ENCODE measurements at regions not wholly inside any gene's neighbourhood (a gene's known extent, or its start where the extent isn't known, plus 50 kb on each side); places are given as distances from the start of the nearest gene placed in this dataset.
"Not testable (repeated sequence)": the region's sequence is repeated elsewhere in the genome, so short reads cannot be mapped to it uniquely, and the experiment has no call there.

DNA sequence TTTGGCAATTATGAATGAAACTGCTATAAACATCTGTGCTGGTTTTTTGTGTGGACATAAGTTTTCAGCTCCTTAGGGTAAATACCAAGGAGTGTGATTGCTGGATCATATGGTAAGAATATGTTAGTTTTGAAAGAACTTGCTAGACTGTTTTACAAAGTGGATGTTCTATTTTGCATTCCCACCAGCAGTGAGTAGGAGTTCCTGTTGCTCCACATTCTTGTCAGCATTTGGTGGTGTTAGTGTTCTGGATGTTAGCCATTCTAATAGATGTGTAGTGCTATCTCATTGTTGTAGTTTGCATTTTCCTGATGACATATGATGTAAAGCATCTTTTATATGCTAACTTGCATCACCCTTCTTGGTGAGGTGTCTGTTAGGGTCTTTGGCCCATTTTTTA is 304.6 kb downstream of the NUP35 start:
- DNase-seq (ENCODE audit: low spot score): no peak
- intact Hi-C loops (cut with DNase I): no loop called here

DNA sequence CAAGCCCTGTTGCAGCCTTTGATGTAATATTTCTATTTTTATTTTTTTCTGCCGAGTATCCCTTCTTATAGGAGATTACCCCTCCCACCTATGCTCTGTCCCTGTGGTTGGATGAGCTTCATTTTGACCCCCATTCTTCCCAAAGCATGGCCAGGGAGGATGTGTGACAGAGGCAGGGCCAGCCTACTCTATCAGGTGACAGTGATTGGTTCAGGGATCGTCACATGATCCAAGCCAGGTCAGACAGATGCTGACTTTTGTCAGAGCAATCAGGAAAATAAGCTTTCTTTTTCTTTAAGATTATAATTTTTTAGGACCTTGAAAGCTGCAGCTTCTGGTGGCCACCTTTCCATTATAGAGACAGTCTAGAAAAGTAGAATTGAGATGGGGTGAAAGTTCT is 314.3 kb downstream of the NUP35 start:
- intact Hi-C loops (cut with DNase I): no loop called here

GRCh38 chr2:183455056-183455455 is 330.8 kb downstream of the NUP35 start:
- intact Hi-C loops (cut with DNase I): no loop called here
- no peak for DNase-seq (ENCODE audit: low spot score)

More for the DNA sequence above, 314.3 kb downstream of the NUP35 start:
- DNase-seq (ENCODE audit: low spot score): no peak

GRCh38 chr2:183456177-183456576 is 331.9 kb downstream of the NUP35 start:
- DNase-seq (ENCODE audit: low spot score): no peak
- intact Hi-C loops (cut with DNase I): no loop called here

DNA sequence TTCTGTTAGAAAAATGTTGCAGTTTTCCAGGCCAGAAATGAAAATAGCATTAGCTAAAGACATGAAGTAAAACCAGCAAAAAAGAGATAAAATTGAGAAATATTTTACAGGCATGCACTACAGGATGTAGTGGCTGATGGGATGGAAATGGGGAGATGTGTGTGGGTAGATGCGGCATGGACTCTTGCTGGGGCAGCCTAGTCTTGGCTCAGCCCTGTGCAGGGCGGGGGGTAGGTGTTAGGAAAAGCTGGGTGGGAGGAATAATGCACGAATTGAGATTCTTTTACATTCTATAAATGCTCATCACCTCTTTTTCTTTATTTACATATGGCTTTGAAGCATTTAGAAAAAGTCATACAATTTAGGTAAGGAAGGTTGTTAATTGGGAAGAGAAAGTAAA is 334.2 kb downstream of the NUP35 start:
- intact Hi-C loops (cut with DNase I): no loop called here
- no peak for DNase-seq (ENCODE audit: low spot score)

- no peak for DNase-seq (ENCODE audit: low spot score)
- intact Hi-C loops (cut with DNase I): no loop called here
Measured at GRCh38 chr2:183459466-183459865, 335.2 kb downstream of the NUP35 start.

GRCh38 chr2:183463821-183464220 is 339.6 kb downstream of the NUP35 start:
- intact Hi-C loops (cut with DNase I): no loop called here
- no peak for DNase-seq (ENCODE audit: low spot score)

GRCh38 chr2:183465048-183465447 is 340.8 kb downstream of the NUP35 start:
- DNase-seq (ENCODE audit: low spot score): no peak
- intact Hi-C loops (cut with DNase I): no loop called here

GRCh38 chr2:183474912-183475695 is 350.9 kb downstream of the NUP35 start:
- no peak for DNase-seq (ENCODE audit: low spot score)
- intact Hi-C loops (cut with DNase I): no loop called here

GRCh38 chr2:183476490-183476889 is 352.2 kb downstream of the NUP35 start:
- intact Hi-C loops (cut with DNase I): no loop called here
- DNase-seq (ENCODE audit: low spot score): no peak

DNA sequence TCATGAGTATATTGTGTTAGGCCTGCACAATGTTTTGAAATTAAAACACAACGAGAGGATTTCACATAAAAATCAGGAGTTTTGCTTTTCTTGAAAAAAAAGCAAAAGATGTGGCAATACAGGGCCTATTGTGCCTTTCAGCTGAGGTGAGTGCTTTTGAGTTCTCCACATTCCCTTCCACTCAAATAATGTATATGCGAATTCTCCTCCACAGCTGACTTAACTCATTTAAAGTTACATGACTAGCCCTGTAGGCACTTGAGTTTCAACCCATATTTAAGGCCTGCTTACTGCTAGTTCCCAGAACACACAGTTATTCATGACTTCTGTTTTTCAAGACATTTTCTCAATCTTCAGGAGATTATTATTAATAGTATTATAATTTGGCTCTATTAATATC is 353.1 kb downstream of the NUP35 start:
- intact Hi-C loops (cut with DNase I): no loop called here
- DNase-seq (ENCODE audit: low spot score): no peak

DNA sequence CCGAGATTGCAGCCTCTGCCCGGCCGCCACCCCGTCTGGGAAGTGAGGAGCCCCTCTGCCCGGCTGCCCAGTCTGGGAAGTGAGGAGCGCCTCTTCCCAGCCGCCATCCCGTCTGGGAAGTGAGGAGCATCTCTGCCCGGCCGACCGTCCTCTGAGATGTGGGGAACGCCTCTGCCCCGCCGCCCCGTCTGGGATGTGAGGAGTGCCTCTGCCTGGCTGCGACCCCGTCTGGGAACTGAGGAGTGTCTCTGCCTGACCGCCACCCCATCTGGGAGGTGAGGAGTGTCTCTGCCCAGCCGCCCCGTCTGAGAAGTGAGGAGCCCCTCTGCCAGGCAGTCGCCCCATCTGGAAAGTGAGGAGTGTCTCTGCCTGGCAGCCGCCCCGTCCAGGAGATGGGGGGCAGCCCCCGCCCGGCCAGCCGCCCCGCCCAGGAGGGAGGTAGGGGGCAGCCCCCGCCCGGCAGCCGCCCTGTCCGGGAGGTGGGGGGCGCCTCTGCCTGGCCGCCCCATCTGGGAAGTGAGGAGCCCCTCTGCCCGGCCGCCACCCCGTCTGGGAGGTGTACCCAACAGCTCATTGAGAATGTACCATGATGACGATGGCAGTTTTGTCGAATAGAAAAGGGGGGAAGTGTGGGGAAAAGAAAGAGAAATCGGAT is 354.8 kb downstream of the NUP35 start:
- intact Hi-C loops (cut with DNase I); DNase-seq (ENCODE audit: low spot score): not testable (repeated sequence)

GRCh38 chr2:183487326-183487725 is 363.1 kb downstream of the NUP35 start:
- intact Hi-C loops (cut with DNase I): no loop called here

GRCh38 chr2:183488421-183488820 is 364.2 kb downstream of the NUP35 start:
- intact Hi-C loops (cut with DNase I): no loop called here
- DNase-seq (ENCODE audit: low spot score): no peak

More at GRCh38 chr2:183487326-183487725, 363.1 kb downstream of the NUP35 start:
- DNase-seq (ENCODE audit: low spot score): no peak

GRCh38 chr2:183490489-183490888 is 366.2 kb downstream of the NUP35 start:
- intact Hi-C loops (cut with DNase I): no loop called here
- DNase-seq (ENCODE audit: low spot score): no peak

GRCh38 chr2:183490914-183491313 is 366.7 kb downstream of the NUP35 start:
- DNase-seq (ENCODE audit: low spot score): no peak
- intact Hi-C loops (cut with DNase I): no loop called here

GRCh38 chr2:183493040-183493439 is 368.8 kb downstream of the NUP35 start:
- DNase-seq (ENCODE audit: low spot score): no peak
- intact Hi-C loops (cut with DNase I): no loop called here

DNA sequence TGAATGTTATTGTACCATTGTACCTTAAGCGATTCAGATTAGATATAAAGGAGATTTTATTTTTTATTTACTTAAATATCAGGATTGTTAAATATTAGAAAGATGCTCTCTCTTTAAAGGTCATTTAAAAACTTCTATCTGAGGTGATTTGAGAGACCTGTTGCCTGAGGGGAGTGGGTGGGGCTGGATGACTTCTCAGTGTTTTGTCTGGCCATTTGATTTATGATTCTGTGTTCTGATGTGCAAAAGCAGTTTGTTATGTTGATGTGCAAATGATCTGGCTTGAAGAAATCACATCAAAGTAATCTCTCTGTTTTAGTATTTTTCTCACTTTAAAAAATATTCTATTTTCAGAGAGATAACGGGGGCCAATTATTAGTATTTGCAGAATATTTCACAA is 370.8 kb downstream of the NUP35 start:
- intact Hi-C loops (cut with DNase I): no loop called here

GRCh38 chr2:183495589-183496267 is 371.5 kb downstream of the NUP35 start:
- intact Hi-C loops (cut with DNase I): no loop called here
- DNase-seq (ENCODE audit: low spot score): no peak

More for the DNA sequence above, 370.8 kb downstream of the NUP35 start:
- DNase-seq (ENCODE audit: low spot score): no peak

DNA sequence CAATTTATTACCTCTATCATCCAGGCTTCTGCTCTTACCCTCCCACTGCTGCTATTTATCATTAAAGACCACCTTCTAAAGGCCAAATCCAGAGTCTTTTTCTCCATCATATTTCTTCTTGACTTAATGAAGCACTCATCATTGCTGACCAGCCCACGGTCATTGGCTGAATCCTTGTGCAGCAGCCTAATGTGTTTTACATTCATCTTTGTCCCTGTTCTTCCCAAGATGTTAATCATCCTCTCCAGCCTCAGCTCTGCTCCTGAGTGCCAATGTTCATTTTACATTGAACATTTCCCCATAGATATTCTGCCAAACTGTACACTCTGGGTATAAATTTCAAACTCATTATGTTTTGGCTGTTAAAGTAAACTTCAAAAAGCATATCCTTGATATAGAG is 373.6 kb downstream of the NUP35 start:
- intact Hi-C loops (cut with DNase I): no loop called here
- DNase-seq (ENCODE audit: low spot score): no peak

DNA sequence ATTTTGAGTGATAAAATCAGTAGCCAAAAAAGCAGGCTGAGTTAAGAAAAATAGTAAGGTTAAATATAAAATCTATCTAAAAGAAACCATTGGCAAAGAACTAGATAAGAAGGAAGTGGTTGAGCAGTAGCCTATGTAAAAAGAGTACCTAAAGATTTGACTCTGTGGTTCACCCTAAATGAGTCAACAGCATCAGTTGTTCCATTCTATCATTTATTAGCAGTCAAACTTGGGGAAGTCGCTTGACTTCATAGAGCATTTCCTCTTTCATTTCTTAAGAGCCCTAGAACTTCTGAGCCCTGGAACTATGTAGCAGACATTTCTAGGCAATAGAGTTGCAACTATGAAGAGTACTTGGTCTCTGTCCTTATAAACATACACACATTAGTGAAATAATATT is 381.7 kb downstream of the NUP35 start:
- no peak for DNase-seq (ENCODE audit: low spot score)
- intact Hi-C loops (cut with DNase I): no loop called here

Measured in cardiac septum (tissue), 1 donor.